Left kidney (tissue), 1 donor: ENCODE measurements at regions not wholly inside any gene's neighbourhood (a gene's known extent, or its start where the extent isn't known, plus 50 kb on each side); places are given as distances from the start of the nearest gene placed in this dataset.

Source experiments
- DNase-seq: peaks from one replicate; pipeline ENCODE4 v3.0.0-alpha.2; 2013

GRCh38 chr2:138441916-138442315 is 59.7 kb upstream of the SPOPL start:
- no peak for DNase-seq

DNA sequence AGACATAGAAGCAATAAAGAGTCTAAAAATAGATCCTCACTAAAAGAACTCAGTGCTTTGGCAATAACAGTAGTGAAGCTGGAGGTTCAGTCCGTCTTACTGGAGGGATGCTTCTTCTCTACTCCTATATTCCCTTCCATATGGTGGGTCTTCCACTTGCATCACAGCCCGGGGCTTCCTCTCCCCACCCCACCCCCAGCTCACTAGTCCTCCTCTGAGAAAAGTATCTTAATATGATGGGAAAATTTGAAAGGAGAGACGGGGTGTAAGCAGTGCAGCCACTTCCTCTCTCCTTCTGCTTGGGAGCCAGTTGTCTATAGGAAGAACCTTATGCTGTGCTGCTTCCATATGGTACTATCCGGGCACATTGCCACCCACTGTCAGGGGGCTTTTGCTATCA is 57.2 kb upstream of the SPOPL start:
- DNase-seq: no peak

GRCh38 chr2:138445227-138445626 is 56.3 kb upstream of the SPOPL start:
- no peak for DNase-seq

GRCh38 chr2:138446043-138446442 is 55.5 kb upstream of the SPOPL start:
- no peak for DNase-seq

DNA sequence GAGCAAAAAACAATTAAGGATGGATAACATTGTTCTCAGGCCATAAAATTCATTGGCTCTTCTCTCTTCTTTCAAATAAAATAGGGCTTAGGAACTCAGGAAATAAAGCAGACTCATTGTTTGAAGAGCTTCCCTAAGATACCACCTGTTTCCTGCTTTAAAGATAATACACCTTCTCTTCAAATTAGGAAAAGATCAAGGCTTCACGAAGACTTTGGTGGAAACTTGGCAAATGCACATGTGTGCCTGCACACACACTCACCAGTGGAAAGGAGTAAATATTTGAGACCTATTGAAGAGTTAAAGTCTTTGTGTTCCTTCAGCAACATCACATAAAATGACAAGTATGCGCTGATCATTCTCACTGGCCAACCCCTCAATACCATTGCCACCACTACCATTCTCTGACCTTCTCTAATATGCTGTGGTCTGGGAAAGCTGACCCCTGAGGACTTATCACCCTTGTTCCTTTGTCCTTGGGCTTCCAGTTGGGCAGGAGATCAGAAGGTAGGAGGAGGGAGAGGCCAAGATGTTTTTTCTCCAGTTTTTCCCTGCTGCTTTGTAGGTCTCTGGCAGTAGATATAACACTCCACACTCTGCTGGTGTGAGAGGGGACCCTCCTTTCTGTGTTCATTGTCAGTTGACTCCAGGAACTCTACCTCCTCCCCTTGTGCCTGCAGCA is 53.5 kb upstream of the SPOPL start:
- DNase-seq: no peak
